RWPE2 (cell line): ENCODE measurements at regions not wholly inside any gene's neighbourhood (a gene's known extent, or its start where the extent isn't known, plus 50 kb on each side); places are given as distances from the start of the nearest gene placed in this dataset.
A peak's percentile ranks its signal among the peaks of the same experiment; 100 is the strongest.

Source experiments
- ATAC-seq: fragments of 200-7000 bp; cut with Tn5 transposase; 3 replicates; pipeline ENCODE4 v1.9.1; 2021; ENCODE audit warnings: low read depth
- DNase-seq: peaks from one replicate; pipeline ENCODE4 v3.0.0-alpha.2; 2020; ENCODE audit warnings: low spot score
- H3K27ac ChIP-seq: fragments of 450-650 bp; 2 replicates; pipeline ENCODE4 v1.5.1; 2017; ENCODE audit warnings: mild to moderate bottlenecking; ENCODE audit not compliant: poor library complexity, severe bottlenecking
- H3K27me3 ChIP-seq: fragments of 250-450 bp; sonication (Bioruptor Pico); 2 replicates; pipeline ENCODE4 v1.5.1; 2021; ENCODE audit warnings: mild to moderate bottlenecking, moderate library complexity; ENCODE audit not compliant: insufficient read depth, poor library complexity, severe bottlenecking
- H3K36me3 ChIP-seq: fragments of 250-450 bp; sonication (Bioruptor Pico); 2 replicates; pipeline ENCODE4 v1.5.1; 2020; ENCODE audit warnings: low read depth, mild to moderate bottlenecking, moderate library complexity
- H3K4me1 ChIP-seq: fragments of 250-450 bp; sonication (Bioruptor Pico); 2 replicates; pipeline ENCODE4 v1.5.1; 2021; ENCODE audit warnings: mild to moderate bottlenecking, moderate library complexity; ENCODE audit not compliant: insufficient read depth, poor library complexity, severe bottlenecking
- H3K4me3 ChIP-seq: fragments of 250-450 bp; sonication (Bioruptor Pico); 2 replicates; pipeline ENCODE4 v1.5.1; 2021; ENCODE audit warnings: mild to moderate bottlenecking, moderate library complexity; ENCODE audit not compliant: severe bottlenecking
- H3K9me3 ChIP-seq: fragments of 250-450 bp; sonication (Bioruptor Pico); 2 replicates; pipeline ENCODE4 v1.5.1; 2021; ENCODE audit warnings: mild to moderate bottlenecking, moderate library complexity; ENCODE audit not compliant: severe bottlenecking
- TF ChIP-seq, protein P1 (sequence below): fragments of 450-650 bp; IDR thresholded peaks from one replicate; pipeline ENCODE4 v1.5.1; 2017; ENCODE audit warnings: mild to moderate bottlenecking, moderate library complexity; ENCODE audit not compliant: poor library complexity, severe bottlenecking

DNA sequence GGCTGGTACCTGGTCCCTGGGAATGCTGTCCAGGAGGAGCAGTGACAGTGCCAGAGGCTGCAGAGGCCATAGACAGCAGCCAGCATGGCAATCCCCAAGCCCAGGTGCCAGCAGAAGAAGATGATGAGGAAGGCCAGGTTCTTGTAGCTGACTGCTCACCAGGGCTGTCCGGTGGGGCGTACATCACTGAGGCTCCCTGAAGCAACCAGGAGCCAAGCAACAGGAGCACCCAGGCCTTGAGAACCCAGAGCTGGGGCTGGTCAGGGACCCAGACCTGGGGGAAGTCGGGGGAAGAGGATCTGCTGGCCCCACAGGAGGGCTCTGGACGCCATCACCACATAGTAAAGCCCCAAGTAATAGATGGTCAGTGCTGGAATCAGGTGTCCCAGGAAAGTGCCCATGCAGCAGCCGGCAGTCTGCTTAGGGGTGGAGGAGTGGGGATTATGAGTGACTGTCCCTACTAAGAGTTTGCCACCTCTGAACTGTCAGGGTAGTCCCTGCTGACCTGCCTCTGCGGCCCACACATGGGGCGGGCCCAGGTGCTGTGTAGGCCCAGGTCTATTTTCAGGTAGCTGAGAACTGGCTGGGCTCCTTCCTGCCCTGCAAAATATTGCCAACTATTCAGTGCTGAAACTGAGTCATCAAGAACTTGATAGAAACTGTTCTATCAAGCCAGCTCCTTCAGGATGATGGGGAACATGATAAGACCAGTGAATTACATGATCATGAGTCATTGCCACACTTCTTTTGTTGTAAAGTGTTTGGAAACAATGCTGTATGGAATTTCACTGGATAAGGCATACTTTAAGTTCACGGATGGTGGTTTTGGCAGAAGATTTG lies 68.7 kb downstream of the CHRD start:
- Histone ChIP-seq H3K4me3 (no peak overlapping the region), H3K27me3 (no peaks in the 10 kb centered on the region), H3K36me3 (no peaks in the 10 kb centered on the region), H3K9me3 (no peaks in the 10 kb centered on the region), H3K27ac (peak overlapping the region; percentile 71), H3K4me1 (peaks cover 12% of the 10 kb centered on the region)
- TF ChIP-seq, protein P1, sequence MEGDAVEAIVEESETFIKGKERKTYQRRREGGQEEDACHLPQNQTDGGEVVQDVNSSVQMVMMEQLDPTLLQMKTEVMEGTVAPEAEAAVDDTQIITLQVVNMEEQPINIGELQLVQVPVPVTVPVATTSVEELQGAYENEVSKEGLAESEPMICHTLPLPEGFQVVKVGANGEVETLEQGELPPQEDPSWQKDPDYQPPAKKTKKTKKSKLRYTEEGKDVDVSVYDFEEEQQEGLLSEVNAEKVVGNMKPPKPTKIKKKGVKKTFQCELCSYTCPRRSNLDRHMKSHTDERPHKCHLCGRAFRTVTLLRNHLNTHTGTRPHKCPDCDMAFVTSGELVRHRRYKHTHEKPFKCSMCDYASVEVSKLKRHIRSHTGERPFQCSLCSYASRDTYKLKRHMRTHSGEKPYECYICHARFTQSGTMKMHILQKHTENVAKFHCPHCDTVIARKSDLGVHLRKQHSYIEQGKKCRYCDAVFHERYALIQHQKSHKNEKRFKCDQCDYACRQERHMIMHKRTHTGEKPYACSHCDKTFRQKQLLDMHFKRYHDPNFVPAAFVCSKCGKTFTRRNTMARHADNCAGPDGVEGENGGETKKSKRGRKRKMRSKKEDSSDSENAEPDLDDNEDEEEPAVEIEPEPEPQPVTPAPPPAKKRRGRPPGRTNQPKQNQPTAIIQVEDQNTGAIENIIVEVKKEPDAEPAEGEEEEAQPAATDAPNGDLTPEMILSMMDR, result no peak
- DNase-seq, result no peak
- peak; percentile 97 for ATAC-seq

DNA sequence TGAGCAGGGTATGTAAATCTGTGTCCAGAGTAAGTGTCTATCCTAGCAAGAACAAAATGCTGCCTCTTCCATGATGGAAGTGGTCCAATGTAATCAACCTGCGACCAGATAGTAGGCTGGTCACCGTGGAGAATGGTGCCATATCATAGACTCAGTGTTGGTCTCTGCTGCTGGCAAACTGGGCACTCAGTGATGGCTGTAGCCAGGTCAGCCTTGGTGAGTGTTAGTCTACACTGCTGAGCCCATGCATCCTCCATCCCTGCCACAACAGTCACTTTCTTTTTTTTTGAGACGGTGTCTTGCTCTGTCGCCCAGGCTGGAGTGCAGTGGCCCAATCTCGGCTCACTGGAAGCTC lies 69.3 kb downstream of the CHRD start:
- no peaks in the 10 kb centered on the region for H3K27me3 ChIP-seq
- TF ChIP-seq, protein P1, result no peak
- no peaks in the 10 kb centered on the region for H3K36me3 ChIP-seq
- H3K27ac ChIP-seq, result peak overlapping the region; percentile 71
- DNase-seq (no peak), ATAC-seq (no peak; the same call in 2 of the 3 replicates)
- no peak overlapping the region for H3K4me3 ChIP-seq
- no peaks in the 10 kb centered on the region for H3K9me3 ChIP-seq
- H3K4me1 ChIP-seq, result peaks cover 11% of the 10 kb centered on the region

DNA sequence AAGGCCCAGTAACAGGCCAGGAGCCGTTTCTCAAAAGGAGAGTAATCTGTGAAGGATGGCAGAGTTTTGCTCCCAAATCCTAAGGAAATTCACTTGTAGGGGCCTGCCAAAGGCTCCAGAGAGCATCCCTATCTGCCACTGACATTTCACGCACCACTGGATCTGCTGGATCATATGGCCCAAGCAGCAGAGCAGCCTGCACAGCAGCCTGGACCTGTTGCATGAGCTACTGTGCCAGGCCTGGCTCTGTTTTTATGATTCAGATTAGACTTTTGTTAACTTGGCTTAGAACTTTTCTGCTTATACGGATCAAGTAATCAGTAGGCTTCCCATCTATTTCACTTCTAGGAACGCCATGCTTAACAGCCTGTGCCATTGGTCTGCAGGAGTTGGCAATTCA lies 70.7 kb downstream of the CHRD start:
- Histone ChIP-seq H3K36me3 (no peaks in the 10 kb centered on the region), H3K27ac (no peak overlapping the region), H3K27me3 (no peaks in the 10 kb centered on the region), H3K4me1 (peaks cover 11% of the 10 kb centered on the region), H3K9me3 (no peaks in the 10 kb centered on the region), H3K4me3 (no peak overlapping the region)
- ATAC-seq (no peak), DNase-seq (no peak)
- TF ChIP-seq, protein P1, result no peak

DNA sequence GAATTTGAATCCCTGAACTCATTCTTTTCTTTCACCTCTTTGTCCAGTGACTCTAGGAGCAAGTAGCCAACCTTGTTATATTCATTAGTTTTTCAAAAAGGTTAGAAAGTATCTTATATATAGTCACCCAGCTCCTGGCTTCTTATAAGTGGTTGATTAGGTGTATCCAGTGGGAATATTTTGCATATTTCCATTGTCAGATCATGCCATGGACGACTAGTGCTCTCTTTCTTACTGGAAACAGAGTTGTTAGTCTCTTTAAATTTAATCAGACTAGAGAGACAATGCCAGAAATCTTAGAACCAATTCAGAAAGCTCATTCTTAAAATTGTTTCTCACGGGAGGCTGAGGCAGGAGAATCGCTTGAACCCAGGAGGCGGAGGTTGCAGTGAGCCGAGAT lies 73.4 kb downstream of the CHRD start:
- no peak overlapping the region for H3K4me3 ChIP-seq
- TF ChIP-seq, protein P1, result no peak
- no peak for DNase-seq
- H3K4me1 ChIP-seq, result peaks cover 7% of the 10 kb centered on the region
- H3K9me3 ChIP-seq, result no peaks in the 10 kb centered on the region
- no peaks in the 10 kb centered on the region for H3K36me3 ChIP-seq
- no peak overlapping the region for H3K27ac ChIP-seq
- no peak for ATAC-seq
- no peaks in the 10 kb centered on the region for H3K27me3 ChIP-seq

DNA sequence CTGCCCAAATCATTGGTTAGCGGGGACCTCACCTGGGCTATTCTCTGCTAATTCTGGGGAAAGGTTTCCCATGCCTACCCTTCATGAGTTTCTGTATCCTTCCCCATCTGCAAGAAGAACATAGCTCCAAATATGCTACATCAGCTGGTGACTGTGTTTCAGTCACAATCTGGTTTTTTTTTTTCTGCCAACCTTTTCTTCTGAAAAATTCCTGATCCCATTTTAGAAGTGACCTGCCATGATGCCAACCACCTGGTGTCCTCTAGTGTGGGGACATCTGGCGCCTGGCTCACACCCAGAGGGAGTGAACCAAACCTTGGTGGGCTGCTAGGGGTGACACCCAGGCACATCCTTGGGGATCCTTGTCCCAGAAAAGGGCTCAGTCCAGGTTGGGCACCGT lies 76.1 kb downstream of the CHRD start:
- H3K27me3 ChIP-seq, result no peaks in the 10 kb centered on the region
- no peak for DNase-seq
- no peak overlapping the region for H3K4me3 ChIP-seq
- no peaks in the 10 kb centered on the region for H3K36me3 ChIP-seq
- TF ChIP-seq, protein P1, result no peak
- H3K4me1 ChIP-seq, result no peaks in the 10 kb centered on the region
- H3K9me3 ChIP-seq, result no peaks in the 10 kb centered on the region
- H3K27ac ChIP-seq, result no peak overlapping the region
- ATAC-seq, result no peak
